ENCODE measurements at regions not wholly inside any gene's neighbourhood (a gene's known extent, or its start where the extent isn't known, plus 50 kb on each side); places are given as distances from the start of the nearest gene placed in this dataset.

GRCh38 chr6:33905071-33905609, 101.3 kb upstream of the MLN start:
- TF ChIP-seq, protein P1, sequence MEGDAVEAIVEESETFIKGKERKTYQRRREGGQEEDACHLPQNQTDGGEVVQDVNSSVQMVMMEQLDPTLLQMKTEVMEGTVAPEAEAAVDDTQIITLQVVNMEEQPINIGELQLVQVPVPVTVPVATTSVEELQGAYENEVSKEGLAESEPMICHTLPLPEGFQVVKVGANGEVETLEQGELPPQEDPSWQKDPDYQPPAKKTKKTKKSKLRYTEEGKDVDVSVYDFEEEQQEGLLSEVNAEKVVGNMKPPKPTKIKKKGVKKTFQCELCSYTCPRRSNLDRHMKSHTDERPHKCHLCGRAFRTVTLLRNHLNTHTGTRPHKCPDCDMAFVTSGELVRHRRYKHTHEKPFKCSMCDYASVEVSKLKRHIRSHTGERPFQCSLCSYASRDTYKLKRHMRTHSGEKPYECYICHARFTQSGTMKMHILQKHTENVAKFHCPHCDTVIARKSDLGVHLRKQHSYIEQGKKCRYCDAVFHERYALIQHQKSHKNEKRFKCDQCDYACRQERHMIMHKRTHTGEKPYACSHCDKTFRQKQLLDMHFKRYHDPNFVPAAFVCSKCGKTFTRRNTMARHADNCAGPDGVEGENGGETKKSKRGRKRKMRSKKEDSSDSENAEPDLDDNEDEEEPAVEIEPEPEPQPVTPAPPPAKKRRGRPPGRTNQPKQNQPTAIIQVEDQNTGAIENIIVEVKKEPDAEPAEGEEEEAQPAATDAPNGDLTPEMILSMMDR (IDR thresholded peaks at IDR 0.05; ENCODE audit: low read depth, low read length, poor library complexity, severe bottlenecking) = no peak
- no peak for TF ChIP-seq EZH2phosphoT487 (IDR thresholded peaks at IDR 0.05; ENCODE audit: borderline replicate concordance, low read length)
